ENCODE measurements at regions not wholly inside any gene's neighbourhood (a gene's known extent, or its start where the extent isn't known, plus 50 kb on each side); places are given as distances from the start of the nearest gene placed in this dataset.
"Not testable (repeated sequence)": the region's sequence is repeated elsewhere in the genome, so short reads cannot be mapped to it uniquely, and the experiment has no call there.

- no peak for DNase-seq
These were observed 63.3 kb downstream of the POU4F1 start for GRCh38 chr13:78540058-78540457.

DNA sequence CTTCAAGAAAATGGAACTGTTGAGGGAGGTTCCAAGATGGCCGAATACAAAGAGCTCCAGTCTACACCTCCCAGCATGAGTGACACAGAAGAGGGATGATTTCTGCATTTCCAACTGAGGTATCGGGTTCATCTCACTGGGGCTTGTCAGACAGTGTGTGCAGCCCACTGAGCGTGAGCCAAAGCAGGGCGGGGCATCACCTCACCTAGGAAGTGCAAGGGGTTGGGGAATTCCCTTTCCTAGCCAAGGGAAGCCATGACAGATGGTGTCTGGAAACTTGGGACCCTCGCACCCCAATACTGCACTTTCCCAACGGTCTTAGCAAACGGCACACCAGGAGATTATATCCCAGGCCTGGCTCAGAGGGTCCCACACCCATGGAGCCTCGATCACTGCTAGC, 77.3 kb downstream of the POU4F1 start:
- not testable (repeated sequence) for DNase-seq

DNA sequence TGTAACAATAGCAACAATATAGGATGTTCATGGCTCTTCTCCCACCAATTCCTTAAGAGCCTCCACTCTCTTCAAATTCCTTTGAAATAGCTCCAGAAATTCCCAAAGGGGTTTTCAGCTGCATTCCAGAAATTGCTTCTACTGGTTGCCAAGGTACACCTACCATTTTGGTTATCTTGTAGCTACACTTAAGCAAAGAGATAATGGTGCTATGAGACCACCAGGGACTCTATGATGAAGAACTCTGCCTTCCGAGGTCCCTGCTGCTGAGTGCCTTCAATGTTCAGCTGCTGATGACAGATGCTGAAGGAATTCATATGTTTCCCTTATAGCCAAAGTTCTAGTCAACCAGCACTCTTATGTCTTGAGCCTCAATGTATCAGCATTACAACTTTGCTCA, 78.4 kb downstream of the POU4F1 start:
- no peak for DNase-seq

DNA sequence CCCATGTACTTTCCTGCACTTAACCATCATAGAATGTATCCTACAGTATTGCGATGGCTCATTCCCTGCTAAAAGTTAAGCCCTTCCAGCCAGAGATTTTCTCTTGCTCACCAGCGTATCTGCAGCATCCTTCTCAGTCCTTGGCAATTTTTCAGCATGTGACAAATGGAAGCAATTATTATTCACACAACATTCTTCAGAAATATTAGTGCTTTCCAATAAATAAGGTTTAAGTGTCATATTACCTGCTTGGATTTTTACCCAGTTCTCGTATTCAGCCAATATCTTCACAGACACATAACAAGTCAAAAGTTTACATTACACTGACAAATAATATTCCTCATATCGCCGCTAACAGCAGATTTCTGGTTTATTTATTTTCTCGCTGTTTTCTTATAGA, 82.3 kb downstream of the POU4F1 start:
- no peak for DNase-seq

DNA sequence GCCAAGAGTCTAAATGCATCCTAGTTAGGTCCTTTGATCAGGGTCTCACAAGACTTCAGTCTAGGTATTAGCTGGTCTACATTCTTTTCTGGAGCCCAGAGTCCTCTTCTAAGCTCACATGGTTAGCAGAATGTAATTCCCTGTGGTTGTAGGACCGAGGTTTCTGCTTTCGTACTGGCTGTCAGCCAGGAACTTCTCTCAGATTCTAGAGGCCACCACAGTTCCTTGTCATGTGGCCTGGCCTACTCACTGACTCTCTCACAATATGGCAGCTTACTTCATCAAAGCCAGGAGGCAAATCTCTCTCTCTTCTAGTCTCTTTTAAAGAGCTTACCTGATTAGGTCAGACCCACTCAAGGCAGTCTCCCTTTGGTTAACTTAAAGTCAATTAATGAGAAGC, 82.9 kb downstream of the POU4F1 start:
- no peak for DNase-seq

DNA sequence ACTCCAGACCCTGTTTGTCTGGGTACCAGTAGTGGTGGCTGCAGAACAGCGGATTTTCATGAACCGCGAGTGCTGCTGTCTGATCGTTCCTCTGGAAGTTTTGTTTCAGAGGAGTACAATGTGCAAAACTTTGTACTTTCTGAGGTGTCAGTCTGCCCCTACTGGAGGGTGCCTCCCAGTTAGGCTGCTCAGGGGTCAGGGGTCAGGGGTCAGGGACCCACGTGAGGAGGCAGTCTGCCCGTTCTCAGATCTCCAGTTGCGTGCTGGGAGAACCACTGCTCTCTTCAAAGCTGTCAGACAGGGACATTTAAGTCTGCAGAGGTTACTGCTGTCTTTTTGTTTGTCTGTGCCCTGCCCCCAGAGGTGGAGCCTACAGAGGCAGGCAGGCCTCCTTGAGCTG, 84.9 kb downstream of the POU4F1 start:
- DNase-seq: not testable (repeated sequence)

DNA sequence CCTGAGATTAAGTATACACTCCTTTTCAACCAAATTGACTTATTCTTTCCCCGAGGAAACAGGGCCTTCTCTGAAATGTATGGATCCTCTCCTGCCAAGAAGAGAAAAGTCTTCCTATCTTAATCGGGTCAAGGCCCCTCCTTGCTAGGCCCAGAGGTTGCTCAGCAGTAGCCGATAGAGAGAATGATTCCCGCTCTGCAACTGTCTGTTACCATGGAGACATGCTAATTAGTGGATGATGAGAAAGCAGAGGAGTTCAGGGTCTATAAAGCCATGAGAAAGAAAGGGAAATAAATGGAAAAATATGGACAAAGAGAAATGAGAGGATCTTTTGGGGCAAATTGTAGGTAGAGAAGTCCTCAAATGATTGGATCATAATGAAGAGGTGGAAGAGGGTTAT, 103.5 kb downstream of the POU4F1 start:
- DNase-seq: no peak

DNA sequence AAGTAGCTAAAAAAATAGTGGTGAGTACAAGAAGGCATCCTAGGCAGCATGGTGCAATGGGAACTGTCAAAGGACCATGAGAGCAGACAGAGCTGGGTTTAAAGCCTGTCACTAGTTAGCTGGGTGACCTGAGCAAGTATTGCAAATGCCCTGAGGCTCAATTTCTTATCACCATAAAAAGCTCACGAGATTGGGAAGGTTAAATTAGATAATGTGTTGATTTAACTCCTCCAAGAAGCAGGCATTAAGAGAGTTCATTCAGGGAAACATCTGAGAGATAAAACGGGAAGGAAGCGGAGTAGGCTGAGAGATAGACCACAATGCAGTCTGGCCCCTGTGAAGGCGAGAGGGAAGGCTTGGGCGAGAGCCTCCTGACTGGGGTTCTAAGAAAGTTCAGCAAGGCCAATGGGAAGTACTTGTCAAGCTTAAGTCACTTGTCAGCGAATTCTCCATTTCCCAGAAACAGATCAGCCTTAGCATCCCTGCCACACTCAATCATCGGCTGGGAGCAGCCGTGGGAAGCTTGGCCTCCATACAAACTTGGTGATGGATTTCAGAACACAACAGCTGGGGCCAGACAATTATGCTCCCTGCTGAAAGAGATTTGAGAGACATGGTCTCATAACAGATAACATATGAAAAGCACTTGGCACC, 105.5 kb downstream of the POU4F1 start:
- no peak for DNase-seq

DNA sequence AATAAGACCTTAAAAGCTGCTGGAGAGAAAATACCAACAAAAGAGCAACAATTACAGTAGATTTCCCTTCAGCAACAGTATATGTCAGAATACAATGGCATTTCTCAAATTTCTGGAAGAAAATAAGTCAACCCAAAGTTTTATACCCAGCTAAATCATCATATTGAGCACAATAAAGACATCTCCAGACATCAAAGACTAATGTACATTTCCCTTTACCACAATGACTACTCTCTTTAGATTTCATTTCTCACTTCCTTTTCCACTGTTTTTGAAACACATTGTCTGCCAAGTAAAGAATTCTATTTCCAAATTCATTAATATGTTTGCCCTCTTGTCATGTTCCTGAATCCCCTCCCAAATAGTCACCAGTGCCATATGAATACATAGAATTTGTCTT, 111.4 kb downstream of the POU4F1 start:
- no peak for DNase-seq

DNA sequence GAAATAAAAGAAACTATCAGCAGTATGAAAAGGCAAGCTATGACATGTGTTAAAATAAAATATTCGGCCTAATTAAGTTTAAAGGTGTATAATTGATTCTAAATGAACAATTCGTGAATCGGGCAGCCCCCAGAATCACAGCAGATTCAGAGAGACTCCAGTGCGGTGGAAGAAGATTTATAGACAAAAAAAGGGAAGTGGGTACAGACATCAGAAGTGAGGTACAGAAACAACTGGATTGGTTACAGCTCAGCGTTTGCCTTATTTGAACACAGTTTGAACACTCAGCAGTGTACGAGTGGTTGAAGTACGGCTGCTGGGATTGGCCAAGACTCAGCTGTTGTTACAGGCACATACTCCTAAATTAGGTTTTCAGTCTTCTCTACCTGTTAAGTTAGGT, 113.1 kb downstream of the POU4F1 start:
- DNase-seq: not testable (repeated sequence)

DNA sequence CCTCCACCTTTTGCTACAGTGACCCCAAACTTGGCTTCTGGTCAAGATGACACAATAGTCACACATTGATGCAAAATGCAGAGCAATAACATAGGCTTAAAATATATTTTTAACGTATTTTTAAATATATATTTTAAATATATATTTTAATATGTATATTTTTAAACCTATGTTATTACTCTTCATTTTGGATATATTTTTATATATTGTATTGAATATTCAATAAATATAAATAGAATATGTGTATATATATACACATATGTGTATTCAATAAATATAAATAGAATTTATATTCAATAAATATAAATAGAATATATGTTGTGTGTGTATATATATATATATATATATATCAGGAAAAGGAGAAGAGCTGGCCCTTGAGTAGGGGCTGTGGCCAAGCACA, 115.6 kb downstream of the POU4F1 start:
- DNase-seq: no peak

DNA sequence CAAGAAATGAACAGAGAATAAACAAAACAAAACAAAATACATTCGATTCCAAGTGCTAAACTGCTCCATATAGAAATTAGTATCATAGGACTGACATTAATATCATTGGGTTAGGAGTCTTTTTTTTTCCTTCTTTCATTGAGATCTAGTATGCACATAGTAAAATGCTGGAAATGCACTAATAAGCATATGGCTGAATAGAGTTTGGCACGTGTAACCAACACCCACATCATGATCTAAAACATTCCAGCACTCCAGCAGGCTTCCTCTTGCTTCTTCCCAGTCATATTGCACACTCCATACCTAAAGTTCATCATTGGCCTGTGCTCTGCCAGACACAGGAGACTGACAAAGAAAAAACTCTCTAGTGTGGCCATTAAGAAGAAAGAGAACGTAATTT, 117.5 kb downstream of the POU4F1 start:
- no peak for DNase-seq

DNA sequence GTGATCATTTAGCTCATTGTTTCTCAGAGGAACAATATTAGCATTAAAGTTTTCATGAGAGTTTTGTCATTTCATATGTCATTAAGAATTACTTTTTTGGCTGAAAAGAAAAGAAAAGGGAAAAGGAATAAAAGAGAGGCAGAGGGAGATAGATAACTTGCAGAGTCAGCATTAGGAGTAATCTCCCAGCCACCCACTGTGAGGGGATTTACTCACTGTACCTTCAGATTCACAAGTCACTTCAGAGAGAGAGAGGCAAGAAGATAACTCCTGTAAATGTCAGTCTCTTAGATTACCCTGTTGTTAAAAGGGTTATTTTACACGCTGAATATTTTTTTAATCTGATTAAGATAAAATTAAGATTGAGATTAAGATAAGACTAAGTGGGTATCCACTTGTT, 125.2 kb downstream of the POU4F1 start:
- DNase-seq: no peak

GRCh38 chr13:78476910-78477309, 126.4 kb downstream of the POU4F1 start:
- DNase-seq: no peak

DNA sequence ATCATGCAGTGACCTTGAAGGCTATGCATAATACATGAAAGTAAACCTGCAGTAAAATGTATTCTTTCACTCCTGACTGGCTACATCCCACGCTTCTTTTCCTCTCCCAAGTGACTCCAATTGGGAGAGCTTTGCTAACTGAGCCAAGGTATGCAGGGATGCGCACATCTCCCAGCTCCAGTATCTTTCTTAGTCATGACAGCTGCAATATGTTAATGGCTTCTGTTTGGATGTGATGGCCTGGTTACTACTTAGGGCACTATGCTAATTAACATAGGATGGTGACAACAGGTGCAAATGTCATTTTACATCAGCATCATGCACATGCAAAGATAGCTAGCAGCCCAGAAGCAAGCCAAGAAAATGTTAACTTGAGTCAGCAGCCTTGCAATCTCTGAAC, 134.7 kb downstream of the POU4F1 start:
- DNase-seq: no peak

DNA sequence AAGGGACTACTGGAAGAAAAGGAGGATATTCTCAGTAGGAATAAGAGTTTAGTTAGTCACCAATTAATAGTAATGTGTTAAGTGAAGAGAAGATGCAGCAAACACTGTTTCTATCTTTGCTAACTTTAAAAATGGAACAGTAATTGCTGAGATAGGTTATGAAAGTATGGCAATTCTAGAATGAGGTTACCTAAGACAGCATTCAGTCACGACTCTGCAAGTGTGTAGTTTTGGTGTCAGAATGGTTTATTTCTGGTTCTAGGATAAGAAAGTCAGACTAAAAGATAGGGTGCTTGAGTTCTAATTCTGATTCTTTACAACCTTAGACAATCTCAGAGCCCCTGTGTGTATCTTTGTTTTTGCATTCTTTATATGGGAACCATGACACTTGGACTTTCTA, 138.1 kb downstream of the POU4F1 start:
- DNase-seq: no peak

GRCh38 chr13:78460176-78460575, 143.2 kb downstream of the POU4F1 start:
- no peak for DNase-seq

DNA sequence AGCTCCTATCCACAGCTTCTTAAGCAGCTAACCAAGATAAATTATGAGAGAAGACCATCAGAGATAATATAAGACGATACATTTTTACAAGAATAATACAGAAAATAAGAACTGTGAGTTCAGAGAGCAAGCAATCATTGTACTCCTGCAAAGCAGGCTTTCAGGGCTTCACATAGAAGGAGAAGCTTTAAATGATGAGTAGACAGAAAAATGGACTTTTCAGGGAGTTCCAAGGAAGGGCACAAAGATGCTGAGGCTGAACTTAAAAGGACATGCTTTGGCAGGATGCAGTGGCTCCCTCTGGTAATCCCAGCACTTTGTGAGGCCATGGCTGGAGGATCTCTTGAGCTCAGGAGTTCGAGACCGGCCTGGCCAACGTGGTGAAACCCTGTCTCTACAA, 159.5 kb downstream of the POU4F1 start:
- DNase-seq: no peak

DNA sequence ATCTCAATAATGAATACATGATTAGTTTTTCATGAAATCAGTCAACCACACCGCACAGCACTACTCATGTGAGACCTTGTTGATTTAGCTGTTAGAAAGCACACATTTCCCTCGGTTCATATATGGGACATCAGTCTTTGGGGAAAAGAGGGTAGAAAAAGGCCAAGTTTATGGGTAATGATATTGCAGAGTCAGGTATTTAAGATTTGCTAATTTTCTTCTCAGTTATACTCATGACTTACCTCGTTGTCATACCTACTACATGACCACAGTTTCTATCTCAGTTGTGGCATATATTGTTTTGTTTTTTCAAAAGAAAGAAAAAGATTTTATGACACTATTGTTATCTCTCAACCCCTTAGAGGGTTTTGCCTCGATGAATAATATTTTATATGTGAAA, 165.6 kb downstream of the POU4F1 start:
- no peak for DNase-seq

- DNase-seq: no peak
These were observed 167.0 kb downstream of the POU4F1 start for GRCh38 chr13:78436311-78436710.

GRCh38 chr13:78431328-78431727, 172.0 kb downstream of the POU4F1 start:
- no peak for DNase-seq

DNA sequence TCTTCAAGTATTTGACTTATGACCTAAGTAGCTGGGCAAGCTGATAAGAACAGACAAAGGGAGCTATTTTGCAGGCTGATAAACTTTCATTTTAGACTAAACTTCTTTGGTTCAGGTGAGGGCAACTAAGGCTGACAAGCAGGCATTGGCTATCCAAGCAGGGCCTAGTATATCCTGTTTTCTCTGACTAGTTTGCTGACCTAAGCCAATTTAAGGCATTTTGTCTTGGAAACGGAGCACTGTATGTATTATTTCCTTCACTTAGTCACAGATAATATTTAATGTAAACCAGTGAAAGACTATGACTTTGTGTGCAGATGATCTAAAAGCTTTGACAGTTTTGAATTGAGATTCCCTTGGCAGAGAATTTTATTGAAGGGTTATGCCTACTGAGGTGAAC, 172.5 kb downstream of the POU4F1 start:
- no peak for DNase-seq

GRCh38 chr13:78430166-78430791, 173.1 kb downstream of the POU4F1 start:
- no peak for DNase-seq

GRCh38 chr13:78428646-78429045, 174.7 kb downstream of the POU4F1 start:
- DNase-seq: no peak

- DNase-seq: no peak
These were observed 177.2 kb downstream of the POU4F1 start for GRCh38 chr13:78426183-78426582.

All from stimulated activated CD4-positive, alpha-beta T cell treated with anti-CD3 and anti-CD28 coated beads, Interleukin-4, amount 100 ng/mL, for 24 hours (primary cell).